Liver (tissue), 3 donors: ENCODE measurements at regions not wholly inside any gene's neighbourhood (a gene's known extent, or its start where the extent isn't known, plus 50 kb on each side); places are given as distances from the start of the nearest gene placed in this dataset.

Source experiments
- ATF3 ChIP-seq: IDR thresholded peaks from 2 replicates; pipeline ENCODE4 v1.6.1; 2016; ENCODE audit warnings: antibody characterized with exemption
- CTCF ChIP-seq: fragments of 150-350 bp; IDR thresholded peaks from 2 replicates; pipeline ENCODE4 v1.5.1; 2017; ENCODE audit warnings: improper control_type of control experiment, low read depth, low read length; ENCODE audit not compliant: missing input control
- EGR1 ChIP-seq, 2 donors: IDR thresholded peaks; 2 replicates each; pipeline ENCODE4 v1.6.1; 2016 to 2018; ENCODE audit warnings: antibody characterized with exemption in 2 of 2, low read depth in 2 of 2
- GABPA ChIP-seq, 2 donors: IDR thresholded peaks in 1 of 2; conservative IDR thresholded peaks in 1 of 2; 2 replicates each; pipeline ENCODE4 v1.6.1; 2016; ENCODE audit warnings: antibody characterized with exemption in 2 of 2, mild to moderate bottlenecking in 1 of 2, moderate library complexity in 1 of 2
- HNF4A ChIP-seq, 2 donors: conservative IDR thresholded peaks; 2 replicates each; pipeline ENCODE4 v1.6.1; 2016; ENCODE audit warnings: antibody characterized with exemption in 2 of 2, mild to moderate bottlenecking in 2 of 2
- MAX ChIP-seq: IDR thresholded peaks from 2 replicates; pipeline ENCODE4 v1.6.1; 2016; ENCODE audit warnings: antibody characterized with exemption
- REST ChIP-seq: IDR thresholded peaks from 2 replicates; pipeline ENCODE4 v1.6.1; 2016; ENCODE audit warnings: antibody characterized with exemption, mild to moderate bottlenecking
- SP1 ChIP-seq: IDR thresholded peaks from 2 replicates; pipeline ENCODE4 v1.6.1; 2018; ENCODE audit warnings: antibody characterized with exemption, mild to moderate bottlenecking
- TAF1 ChIP-seq: conservative IDR thresholded peaks from 2 replicates; pipeline ENCODE4 v1.6.1; 2016; ENCODE audit warnings: antibody characterized with exemption, mild to moderate bottlenecking
- YY1 ChIP-seq: IDR thresholded peaks from 2 replicates; pipeline ENCODE4 v1.6.1; 2016; ENCODE audit warnings: antibody characterized with exemption, mild to moderate bottlenecking
- donor health status: healthy.
- donor health status: healthy.

GRCh38 chr2:16745466-16745865 is 79.8 kb upstream of the CYRIA start:
- TF ChIP-seq MAX = no peak
- no peak for TF ChIP-seq CTCF
- TF ChIP-seq YY1 = no peak
- no peak for TF ChIP-seq EGR1 (IDR thresholded peaks at IDR 0.05; ENCODE audit: low read depth in 2 of 2)
- no peak for TF ChIP-seq TAF1
- TF ChIP-seq HNF4A (conservative IDR thresholded peaks at IDR 0.05) = no peak
- no peak for TF ChIP-seq SP1
- no peak for TF ChIP-seq GABPA (IDR thresholded peaks at IDR 0.05 in 1 of 2, conservative IDR thresholded peaks at IDR 0.05 in 1 of 2)
- TF ChIP-seq REST = no peak
- no peak for TF ChIP-seq ATF3
